B cell (primary cell): ENCODE measurements at regions not wholly inside any gene's neighbourhood (a gene's known extent, or its start where the extent isn't known, plus 50 kb on each side); places are given as distances from the start of the nearest gene placed in this dataset.

ENCODE experiments used
- ATAC-seq: fragments of 200-7000 bp; cut with Tn5 transposase; one replicate; pipeline ENCODE4 v1.10.0; 2021; ENCODE audit warnings: low read depth, mild to moderate bottlenecking, moderate number of reproducible peaks, moderate library complexity
- CTCF ChIA-PET: fragments of 350-600 bp; sonication (Branson Sonifier 250); formaldehyde crosslinking; loops from one replicate; lab custom pipeline; 2021; ENCODE audit warnings: antibody characterized with exemption, inconsistent platforms; lab: Charles Lee
- POLR2A ChIA-PET: fragments of 350-600 bp; sonication (Branson Sonifier 250); formaldehyde crosslinking; loops from one replicate; lab custom pipeline; 2021; ENCODE audit warnings: antibody characterized with exemption; lab: Charles Lee
- DNase-seq: peaks from one replicate; pipeline ENCODE4 v3.0.0; 2013
- H2AFZ ChIP-seq: 2 replicates; pipeline ENCODE4 v1.6.1; 2012; ENCODE audit warnings: mild to moderate bottlenecking, low read depth, low read length; ENCODE audit not compliant: insufficient read depth, poor library complexity, severe bottlenecking
- H3K27ac ChIP-seq, 2 donors: 1 replicate in 1 of 2; 2 replicates in 1 of 2; pipeline ENCODE4 v1.5.1; 2012 to 2013; ENCODE audit warnings: low read length in 2 of 2, mild to moderate bottlenecking in 2 of 2, moderate library complexity in 1 of 2
- H3K27me3 ChIP-seq, 4 experiments: fragments of 200-600 bp in 1 of 4; sonication (generic) in 1 of 4; replicated peaks in 1 of 4; 1 replicate in 2 of 4; 2 replicates in 2 of 4; pipeline versions ENCODE4 v1.6.1 to v1.7.0; 2013 to 2016; ENCODE audit warnings: low read length in 3 of 4, mild to moderate bottlenecking in 2 of 4, mixed read lengths in 1 of 4, moderate library complexity in 1 of 4; ENCODE audit not compliant: insufficient read depth in 4 of 4, control insufficient read depth in 3 of 4; ENCODE audit errors: control extremely low read depth in 1 of 4
- H3K36me3 ChIP-seq, 2 experiments: replicated peaks in 1 of 2; 1 replicate in 1 of 2; 2 replicates in 1 of 2; pipeline versions ENCODE4 v1.6.1 to v1.7.1; 2013; ENCODE audit warnings: low read length in 1 of 2; ENCODE audit not compliant: insufficient read depth in 2 of 2, control insufficient read depth in 1 of 2; ENCODE audit errors: control extremely low read depth in 1 of 2, extremely low read depth in 1 of 2
- H3K4me1 ChIP-seq, 2 donors: fragments of 200-600 bp in 1 of 2; sonication (generic) in 1 of 2; 1 replicate in 1 of 2; 2 replicates in 1 of 2; pipeline versions ENCODE4 v1.5.1 to v1.6.1; 2013 to 2017; ENCODE audit warnings: low read length in 2 of 2; ENCODE audit not compliant: control insufficient read depth in 2 of 2, insufficient read depth in 2 of 2
- H3K4me2 ChIP-seq: replicated peaks from 2 replicates; pipeline ENCODE3; 2012; ENCODE audit warnings: mild to moderate bottlenecking, low read depth, low read length; ENCODE audit not compliant: poor library complexity, severe bottlenecking
- H3K4me3 ChIP-seq, 5 experiments: fragments of 200-600 bp in 1 of 5; sonication (generic) in 1 of 5; 1 replicate in 3 of 5; 2 replicates in 2 of 5; pipeline versions ENCODE4 v1.5.1 to v1.7.0; 2011 to 2016; ENCODE audit warnings: low read length in 4 of 5, mild to moderate bottlenecking in 4 of 5, low read depth in 2 of 5, control low read depth in 1 of 5, moderate library complexity in 1 of 5; ENCODE audit not compliant: insufficient read depth in 1 of 5; ENCODE audit errors: control extremely low read depth in 1 of 5, extremely low read depth in 1 of 5
- H3K79me2 ChIP-seq: fragments of 200-600 bp; sonication (generic); one replicate; pipeline ENCODE4 v1.6.0; 2016; ENCODE audit warnings: low read length; ENCODE audit not compliant: control insufficient read depth, insufficient read depth
- H3K9ac ChIP-seq: fragments of 200-600 bp; sonication (generic); 2 replicates; pipeline ENCODE4 v1.6.1; 2017; ENCODE audit warnings: mild to moderate bottlenecking, low read length, moderate library complexity
- H3K9me3 ChIP-seq, 3 donors: one replicate each; pipeline versions ENCODE4 v1.6.1 to v1.7.1; 2013; ENCODE audit warnings: low read length in 2 of 3; ENCODE audit not compliant: control insufficient read depth in 2 of 3, insufficient read depth in 1 of 3; ENCODE audit errors: control extremely low read depth in 1 of 3
- H4K20me1 ChIP-seq: 2 replicates; pipeline ENCODE4 v1.6.0; 2012; ENCODE audit warnings: mild to moderate bottlenecking, low read length; ENCODE audit not compliant: insufficient read depth, control insufficient read depth, poor library complexity, severe bottlenecking
- H3K27ac Mint-ChIP-seq: one replicate; pipeline ENCODE4 v1.8.0; 2021; ENCODE audit warnings: mixed read lengths
- H3K27me3 Mint-ChIP-seq: one replicate; pipeline ENCODE4 v1.8.0; 2021; ENCODE audit warnings: mixed read lengths
- H3K4me1 Mint-ChIP-seq: one replicate; pipeline ENCODE4 v1.8.0; 2021; ENCODE audit warnings: mixed read lengths
- H3K4me3 Mint-ChIP-seq: one replicate; pipeline ENCODE4 v1.8.0; 2021; ENCODE audit warnings: mixed read lengths
- H3K9me3 Mint-ChIP-seq: one replicate; pipeline ENCODE4 v1.8.0; 2022; ENCODE audit warnings: mixed read lengths; ENCODE audit not compliant: insufficient read depth
- EZH2 ChIP-seq: IDR thresholded peaks from 2 replicates; pipeline ENCODE4 v1.6.1; 2012; ENCODE audit warnings: borderline replicate concordance, low read depth, mild to moderate bottlenecking, moderate library complexity, low read length; ENCODE audit not compliant: insufficient read depth, poor library complexity, severe bottlenecking
- WGBS: methylation state at CpG from one replicate; pipeline ENCODE4 v1.1.5; 2013; ENCODE audit warnings: missing lambda C conversion rate; ENCODE audit not compliant: insufficient coverage; 5-methylcytosine and 5-hydroxymethylcytosine counted together
- intact Hi-C: fragments of 100-400 bp; cut with micrococcal nuclease; formaldehyde crosslinking; loops from one replicate; pipeline ENCODE4 v1.10.0; 2022
- TF ChIP-seq, protein P1 (sequence below): fragments of 200-600 bp; IDR thresholded peaks from one replicate; pipeline ENCODE4 v1.8.0; 2022; ENCODE audit warnings: antibody characterized with exemption, mild to moderate bottlenecking

GRCh38 chr6:19643713-19644112 lies 193.5 kb upstream of the ID4 start:
- TF ChIP-seq EZH2 = no peak
- TF ChIP-seq, protein P1, sequence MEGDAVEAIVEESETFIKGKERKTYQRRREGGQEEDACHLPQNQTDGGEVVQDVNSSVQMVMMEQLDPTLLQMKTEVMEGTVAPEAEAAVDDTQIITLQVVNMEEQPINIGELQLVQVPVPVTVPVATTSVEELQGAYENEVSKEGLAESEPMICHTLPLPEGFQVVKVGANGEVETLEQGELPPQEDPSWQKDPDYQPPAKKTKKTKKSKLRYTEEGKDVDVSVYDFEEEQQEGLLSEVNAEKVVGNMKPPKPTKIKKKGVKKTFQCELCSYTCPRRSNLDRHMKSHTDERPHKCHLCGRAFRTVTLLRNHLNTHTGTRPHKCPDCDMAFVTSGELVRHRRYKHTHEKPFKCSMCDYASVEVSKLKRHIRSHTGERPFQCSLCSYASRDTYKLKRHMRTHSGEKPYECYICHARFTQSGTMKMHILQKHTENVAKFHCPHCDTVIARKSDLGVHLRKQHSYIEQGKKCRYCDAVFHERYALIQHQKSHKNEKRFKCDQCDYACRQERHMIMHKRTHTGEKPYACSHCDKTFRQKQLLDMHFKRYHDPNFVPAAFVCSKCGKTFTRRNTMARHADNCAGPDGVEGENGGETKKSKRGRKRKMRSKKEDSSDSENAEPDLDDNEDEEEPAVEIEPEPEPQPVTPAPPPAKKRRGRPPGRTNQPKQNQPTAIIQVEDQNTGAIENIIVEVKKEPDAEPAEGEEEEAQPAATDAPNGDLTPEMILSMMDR = no peak
- Histone ChIP-seq H3K9me3 (peaks cover 0 to 4% (median 0%) of the 10 kb centered on the region in 3 donors), H3K4me2 (no peak overlapping the region), H3K9ac (no peak overlapping the region), H2AFZ (no peak overlapping the region), H4K20me1 (no peaks in the 10 kb centered on the region), H3K27ac (no peak overlapping the region), H3K36me3 (no peaks in the 10 kb centered on the region), H3K27me3 (no peaks in the 10 kb centered on the region), H3K4me1 (no peaks in the 10 kb centered on the region), H3K4me3 (no peak overlapping the region), H3K79me2 (no peaks in the 10 kb centered on the region)
- H3K27me3 Mint-ChIP-seq = no peaks in the 10 kb centered on the region
- ATAC-seq (no peak), DNase-seq (no peak)
- no peaks in the 10 kb centered on the region for H3K4me1 Mint-ChIP-seq
- POLR2A ChIA-PET = no interaction called here
- no peaks in the 10 kb centered on the region for H3K9me3 Mint-ChIP-seq
- no CpG with 5 or more reads among the region's 2 CpGs for WGBS
- CTCF ChIA-PET = no interaction called here
- H3K27ac Mint-ChIP-seq = no peak overlapping the region
- intact Hi-C loops = no loop called here
- no peak overlapping the region for H3K4me3 Mint-ChIP-seq

DNA sequence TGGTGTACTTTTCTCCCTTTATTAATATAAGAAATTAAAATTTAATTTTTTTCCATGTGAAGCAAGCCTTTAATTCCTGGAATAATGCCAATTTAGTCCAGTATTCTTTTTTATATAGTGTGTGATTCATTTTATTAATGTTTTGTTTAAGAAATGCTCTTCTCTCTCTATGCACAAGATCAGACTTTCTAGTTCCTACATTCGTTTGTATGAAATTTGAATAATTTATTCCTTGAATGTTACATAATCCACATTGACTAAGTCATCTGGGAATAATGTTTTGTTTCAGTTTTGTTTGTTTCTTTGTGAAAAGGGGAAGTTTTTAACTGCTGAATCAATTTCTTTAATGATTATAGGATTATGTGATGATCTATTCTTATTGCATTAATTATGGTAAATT lies 181.4 kb upstream of the ID4 start:
- H3K4me3 ChIP-seq = no peak overlapping the region
- no peak overlapping the region for H3K4me2 ChIP-seq
- TF ChIP-seq, protein P1 = no peak
- no peak for TF ChIP-seq EZH2
- intact Hi-C loops = no loop called here
- ChIA-PET POLR2A (no interaction called here), CTCF (no interaction called here)
- ATAC-seq (no peak), DNase-seq (no peak)
- Mint-ChIP-seq H3K4me1 (no peaks in the 10 kb centered on the region), H3K27me3 (no peaks in the 10 kb centered on the region), H3K4me3 (no peak overlapping the region), H3K27ac (no peak overlapping the region), H3K9me3 (no peaks in the 10 kb centered on the region)
- H3K9ac ChIP-seq = no peak overlapping the region
- H2AFZ ChIP-seq = no peak overlapping the region
- no peaks in the 10 kb centered on the region for H3K79me2 ChIP-seq
- WGBS = no CpG with 5 or more reads among the region's 1 CpG
- H3K9me3 ChIP-seq = peaks cover 0 to 7% (median 0%) of the 10 kb centered on the region in 3 donors
- H4K20me1 ChIP-seq = no peaks in the 10 kb centered on the region
- no peak overlapping the region for H3K27ac ChIP-seq
- no peaks in the 10 kb centered on the region for H3K36me3 ChIP-seq
- no peaks in the 10 kb centered on the region for H3K27me3 ChIP-seq
- no peaks in the 10 kb centered on the region for H3K4me1 ChIP-seq
